IMR-90 (cell line): ENCODE measurements at regions not wholly inside any gene's neighbourhood (a gene's known extent, or its start where the extent isn't known, plus 50 kb on each side); places are given as distances from the start of the nearest gene placed in this dataset.

Experiments used
- ATAC-seq: fragments of 200-7000 bp; cut with Tn5 transposase; 2 replicates; pipeline ENCODE4 v1.9.1; 2020; ENCODE audit warnings: low read depth, mild to moderate bottlenecking, moderate library complexity
- BruUV-seq: library from RNA; stranded (reverse); fragments of 400-500 nt; replicated peaks from 2 replicates; lab custom pipeline; 2021; lab: Mats Ljungman, UMichigan
- CTCF ChIA-PET: fragments of 300-600 bp; formaldehyde crosslinking; extraction: SDS; loops from one replicate; lab custom pipeline; 2021; ENCODE audit warnings: antibody characterized with exemption; lab: Yijun Ruan, JAX
- POLR2A ChIA-PET: fragments of 300-600 bp; sonication (Branson Sonifier 250); formaldehyde crosslinking; loops from one replicate; lab custom pipeline; 2022; ENCODE audit warnings: antibody characterized with exemption; ENCODE audit not compliant: unreplicated experiment; lab: Charles Lee
- DNase-seq: peaks from one replicate; pipeline ENCODE4 v3.0.0; 2013
- H2AFZ ChIP-seq: replicated peaks from 2 replicates; pipeline ENCODE3; 2013; ENCODE audit warnings: low read length, mild to moderate bottlenecking; ENCODE audit not compliant: poor library complexity
- H2AK5ac ChIP-seq: 2 replicates; pipeline ENCODE4 v1.6.1; 2013; ENCODE audit warnings: low read depth, low read length, inconsistent platforms
- H2AK9ac ChIP-seq: replicated peaks from 2 replicates; pipeline ENCODE3; 2013; ENCODE audit warnings: mild to moderate bottlenecking, low read depth, low read length, moderate library complexity; ENCODE audit not compliant: poor library complexity
- H2BK120ac ChIP-seq: 2 replicates; pipeline ENCODE4 v1.6.1; 2013; ENCODE audit warnings: low read depth, low read length, inconsistent platforms
- H2BK15ac ChIP-seq: 3 replicates; pipeline ENCODE4 v1.6.1; 2013; ENCODE audit warnings: low read depth, low read length, inconsistent platforms
- H2BK20ac ChIP-seq: 2 replicates; pipeline ENCODE4 v1.6.1; 2013; ENCODE audit warnings: low read depth, mild to moderate bottlenecking, inconsistent platforms, low read length, moderate library complexity
- H2BK5ac ChIP-seq: 2 replicates; pipeline ENCODE4 v1.6.1; 2013; ENCODE audit warnings: mild to moderate bottlenecking, low read depth, low read length, inconsistent platforms; ENCODE audit not compliant: poor library complexity, severe bottlenecking
- H3K14ac ChIP-seq: replicated peaks from 2 replicates; pipeline ENCODE4 v1.6.1; 2013; ENCODE audit warnings: low read depth, low read length, inconsistent platforms
- H3K18ac ChIP-seq: 2 replicates; pipeline ENCODE4 v1.6.1; 2013; ENCODE audit warnings: low read depth, low read length, control low read depth
- H3K23ac ChIP-seq: 2 replicates; pipeline ENCODE4 v1.6.1; 2013; ENCODE audit warnings: low read depth, low read length, inconsistent platforms
- H3K27ac ChIP-seq: 2 replicates; pipeline ENCODE4 v1.5.1; 2013; ENCODE audit warnings: mild to moderate bottlenecking, control low read depth, low read length; ENCODE audit not compliant: insufficient read depth
- H3K27me3 ChIP-seq: 2 replicates; pipeline ENCODE4 v1.6.1; 2013; ENCODE audit warnings: low read length; ENCODE audit not compliant: control insufficient read depth, insufficient read depth
- H3K36me3 ChIP-seq: 2 replicates; pipeline ENCODE4 v1.6.1; 2013; ENCODE audit warnings: low read length, mixed read lengths; ENCODE audit not compliant: control insufficient read depth, insufficient read depth
- H3K4ac ChIP-seq: 2 replicates; pipeline ENCODE4 v1.6.1; 2013; ENCODE audit warnings: low read depth, low read length, inconsistent platforms
- H3K4me1 ChIP-seq: 2 replicates; pipeline ENCODE4 v1.6.1; 2013; ENCODE audit warnings: low read length, mixed read lengths; ENCODE audit not compliant: control insufficient read depth, insufficient read depth
- H3K4me2 ChIP-seq: 2 replicates; pipeline ENCODE4 v1.6.1; 2013; ENCODE audit warnings: low read depth, mild to moderate bottlenecking, control low read depth, low read length, moderate library complexity
- H3K4me3 ChIP-seq: 2 replicates; pipeline ENCODE4 v1.5.1; 2013; ENCODE audit warnings: low read depth, mild to moderate bottlenecking, control low read depth, low read length, moderate library complexity; ENCODE audit not compliant: insufficient read depth
- H3K56ac ChIP-seq: 2 replicates; pipeline ENCODE4 v1.6.1; 2013; ENCODE audit warnings: low read length, inconsistent platforms; ENCODE audit not compliant: insufficient read depth; ENCODE audit errors: extremely low read depth
- H3K79me1 ChIP-seq, 2 experiments: 2 replicates each; pipeline ENCODE4 v1.6.1; 2013; ENCODE audit warnings: low read length in 2 of 2, inconsistent platforms in 1 of 2, low read depth in 1 of 2
- H3K9ac ChIP-seq: 2 replicates; pipeline ENCODE4 v1.6.1; 2013; ENCODE audit warnings: low read depth, low read length, control low read depth
- H3K9me1 ChIP-seq: 2 replicates; pipeline ENCODE4 v1.6.1; 2013; ENCODE audit warnings: low read length, inconsistent platforms; ENCODE audit not compliant: insufficient read depth
- H3K9me3 ChIP-seq: 2 replicates; pipeline ENCODE4 v1.6.1; 2013; ENCODE audit warnings: low read length; ENCODE audit not compliant: control insufficient read depth, insufficient read depth
- H4K20me1 ChIP-seq: 2 replicates; pipeline ENCODE4 v1.6.1; 2013; ENCODE audit warnings: low read length, inconsistent platforms; ENCODE audit not compliant: insufficient read depth
- H4K5ac ChIP-seq: 2 replicates; pipeline ENCODE4 v1.6.1; 2013; ENCODE audit warnings: mild to moderate bottlenecking, low read depth, low read length, control low read depth
- H4K8ac ChIP-seq, 2 experiments: 2 replicates each; pipeline ENCODE4 v1.6.1; 2013; ENCODE audit warnings: low read depth in 2 of 2, low read length in 2 of 2, control low read depth in 1 of 2, inconsistent platforms in 1 of 2
- H4K91ac ChIP-seq: 2 replicates; pipeline ENCODE4 v1.6.1; 2013; ENCODE audit warnings: low read depth, low read length, inconsistent platforms; ENCODE audit not compliant: insufficient read depth
- MAFK ChIP-seq: IDR thresholded peaks from 2 replicates; pipeline ENCODE4 v1.6.1; 2012; ENCODE audit warnings: low read depth, low read length, improper control_type of control experiment
- NFE2L2 ChIP-seq: fragments of 150-350 bp; IDR thresholded peaks from 2 replicates; pipeline ENCODE4 v1.6.1; 2016; ENCODE audit warnings: low read depth, mild to moderate bottlenecking, low read length
- RAD21 ChIP-seq: IDR thresholded peaks from 2 replicates; pipeline ENCODE4 v1.6.1; 2012; ENCODE audit warnings: low read length, improper control_type of control experiment
- SMC3 ChIP-seq: fragments of 150-350 bp; IDR thresholded peaks from 2 replicates; pipeline ENCODE4 v1.6.1; 2016; ENCODE audit warnings: low read depth, mild to moderate bottlenecking, antibody characterized with exemption, low read length, moderate library complexity
- WGBS, 2 experiments: methylation state at CpG; one replicate each; pipeline versions ENCODE4 v1.1.5 to v1.1.7; 2013; ENCODE audit warnings: missing lambda C conversion rate in 2 of 2; ENCODE audit not compliant: insufficient read length in 1 of 2; ENCODE audit errors: extremely low coverage in 2 of 2; 5-methylcytosine and 5-hydroxymethylcytosine counted together
- dilution Hi-C: fragments of 300-500 bp; cut with HindIII; formaldehyde crosslinking; loops from one replicate; pipeline ENCODE4 v1.14.3; 2018; ENCODE audit warnings: low sequenced_read_pairs; ENCODE audit not compliant: unreplicated experiment
- in situ Hi-C: fragments of 300-500 bp; cut with MboI; formaldehyde crosslinking; loops from 3 replicates; pipeline ENCODE4 v1.14.3; 2019; ENCODE audit warnings: low sequenced_read_pairs, inconsistent platforms, mixed read lengths
- intact Hi-C: fragments of 100-400 bp; cut with micrococcal nuclease; formaldehyde crosslinking; loops from 2 replicates; pipeline ENCODE4 v1.10.0; 2022

DNA sequence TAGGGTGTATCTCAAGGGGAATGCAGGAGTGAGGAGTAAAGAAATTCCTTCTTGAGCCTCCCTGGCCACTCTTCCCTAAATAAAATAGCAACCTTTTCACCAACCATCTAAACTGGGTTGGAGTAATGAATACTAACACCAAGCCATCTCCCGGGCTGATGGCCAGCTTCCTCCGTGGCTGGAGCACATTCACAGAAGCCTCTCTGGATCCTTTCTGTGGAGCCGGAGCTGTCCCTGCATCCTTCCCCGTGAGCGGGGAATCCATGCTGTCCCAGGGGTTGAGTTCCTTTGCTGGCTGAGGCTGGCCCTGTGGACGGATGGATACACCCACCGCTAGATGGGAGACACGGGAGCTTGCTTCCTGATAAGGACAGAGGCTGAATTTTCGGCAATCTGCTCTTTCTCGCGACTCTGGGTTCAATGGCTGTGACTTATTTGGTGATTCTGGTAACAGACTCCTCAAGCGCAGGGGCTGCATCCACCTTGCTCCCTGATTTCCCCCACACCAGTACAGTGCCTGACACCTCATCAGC lies 370.3 kb downstream of the ZNF536 start:
- intact Hi-C loops: no loop called here
- Histone ChIP-seq H3K56ac (no peak overlapping the region), H4K8ac (no peak overlapping the region), H3K4ac (no peak overlapping the region), H2AK9ac (no peak overlapping the region), H4K5ac (no peak overlapping the region), H3K36me3 (no peaks in the 10 kb centered on the region), H3K14ac (no peak overlapping the region), H3K4me2 (no peak overlapping the region), H3K9ac (no peak overlapping the region), H3K4me3 (no peak overlapping the region), H4K20me1 (no peaks in the 10 kb centered on the region), H2AK5ac (no peak overlapping the region), H3K23ac (no peak overlapping the region), H2AFZ (no peak overlapping the region), H3K18ac (no peak overlapping the region), H2BK120ac (no peak overlapping the region), H3K79me1 (no peaks in the 10 kb centered on the region), H2BK5ac (no peak overlapping the region), H2BK20ac (no peak overlapping the region), H3K9me3 (no peaks in the 10 kb centered on the region), H3K27ac (no peak overlapping the region), H3K9me1 (no peaks in the 10 kb centered on the region), H2BK15ac (no peak overlapping the region), H3K4me1 (no peaks in the 10 kb centered on the region), H3K27me3 (no peaks in the 10 kb centered on the region), H4K91ac (no peak overlapping the region)
- dilution Hi-C loops: no loop called here
- ATAC-seq (no peak), DNase-seq (no peak)
- POLR2A ChIA-PET: no interaction called here
- BruUV-seq: no TSS peak
- in situ Hi-C loops: no loop called here
- TF ChIP-seq RAD21: no peak
- TF ChIP-seq NFE2L2: no peak
- TF ChIP-seq MAFK: no peak
- TF ChIP-seq SMC3: no peak
- WGBS, 2 experiments: 20% methylated on average over 1 of the region's 12 CpGs; no CpG with 5 or more reads in 1 of the 2 experiments
- CTCF ChIA-PET: no interaction called here
